ENCODE measurements at regions not wholly inside any gene's neighbourhood (a gene's known extent, or its start where the extent isn't known, plus 50 kb on each side); places are given as distances from the start of the nearest gene placed in this dataset.

DNA sequence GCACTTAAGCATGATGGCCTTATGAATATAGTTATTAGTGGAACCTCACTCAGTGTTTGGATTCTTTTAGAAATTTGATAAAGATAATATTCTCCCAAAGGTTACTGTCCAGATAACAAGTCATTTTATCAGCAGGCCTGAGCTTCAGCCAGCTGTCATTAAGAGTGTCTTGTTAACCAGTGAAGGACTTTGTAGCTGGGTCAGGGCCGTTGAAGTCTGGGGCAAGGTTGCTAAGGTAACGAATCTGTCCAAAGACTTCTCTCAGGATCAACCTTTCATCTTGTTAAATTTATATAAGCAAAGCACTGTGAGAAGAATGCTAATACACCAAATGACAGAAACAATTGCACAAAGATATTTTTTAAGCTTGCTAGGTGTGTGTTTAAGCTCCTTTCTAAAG is 271.3 kb upstream of the TMPO start:
- no peak for TF ChIP-seq CTCF (IDR thresholded peaks at IDR 0.05; ENCODE audit: low read depth, low read length, poor library complexity, severe bottlenecking)
- TF ChIP-seq EZH2phosphoT487 (IDR thresholded peaks at IDR 0.05; ENCODE audit: borderline replicate concordance, low read length): no peak

Measured in DOHH2 (cell line).